ENCODE measurements at regions not wholly inside any gene's neighbourhood (a gene's known extent, or its start where the extent isn't known, plus 50 kb on each side); places are given as distances from the start of the nearest gene placed in this dataset.
A peak's percentile ranks its signal among the peaks of the same experiment; 100 is the strongest.

DNA sequence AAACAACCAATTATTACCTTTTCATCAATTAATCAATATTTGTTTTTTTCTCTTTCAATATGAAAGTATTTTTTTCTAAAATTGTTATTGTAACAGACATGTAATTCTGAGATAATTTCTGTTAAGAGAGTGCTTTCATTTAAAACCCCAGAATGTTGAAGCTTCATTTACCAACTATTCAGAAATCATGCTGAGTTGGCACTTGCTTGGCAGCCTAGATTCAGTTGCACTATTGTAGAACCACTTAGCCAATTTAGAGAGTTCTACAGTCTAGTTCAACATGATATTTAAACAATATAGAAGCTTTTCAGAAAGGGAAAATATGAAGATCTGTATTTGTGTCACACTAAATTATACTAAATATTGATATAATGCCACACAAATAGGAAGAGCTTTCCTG, 56.1 kb upstream of the NKAIN2 start:
- DNase-seq, result no peak

DNA sequence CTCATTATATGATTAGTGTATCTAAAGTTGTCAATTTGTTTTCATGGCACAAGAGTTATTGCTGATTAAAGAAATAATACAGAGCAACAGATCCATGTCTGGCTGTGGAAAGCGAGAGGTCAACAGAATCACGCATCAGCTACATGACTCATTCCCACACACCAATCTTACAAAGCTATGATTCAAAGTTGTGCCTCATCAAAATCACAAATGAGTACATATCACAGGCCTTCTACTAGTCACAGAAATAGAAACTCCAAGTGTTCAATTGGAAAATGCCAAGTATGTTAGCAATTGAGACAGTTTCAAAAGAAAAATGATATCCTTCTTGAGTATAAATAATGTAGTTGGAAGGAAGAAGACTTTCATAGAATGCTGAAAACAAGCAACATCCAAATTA, 57.8 kb upstream of the NKAIN2 start:
- DNase-seq, result no peak

DNA sequence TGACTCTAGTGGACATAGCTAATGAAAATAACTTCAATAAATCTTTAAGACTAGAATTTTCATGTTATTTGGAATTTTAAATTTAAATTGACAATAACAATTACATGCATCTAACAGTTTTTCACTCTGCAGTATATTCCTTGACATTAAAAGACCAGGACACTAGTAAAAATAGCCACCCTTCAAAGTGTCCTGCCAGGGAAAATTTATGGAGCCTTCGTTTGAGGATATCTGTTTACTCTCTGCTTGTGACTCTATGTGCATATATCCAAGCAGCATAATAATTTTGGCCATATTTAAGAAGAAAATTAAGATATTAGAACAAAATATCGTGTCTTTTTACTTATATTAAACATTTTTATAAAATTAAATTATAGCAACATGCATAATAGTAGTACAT, 58.8 kb upstream of the NKAIN2 start:
- no peak for DNase-seq

DNA sequence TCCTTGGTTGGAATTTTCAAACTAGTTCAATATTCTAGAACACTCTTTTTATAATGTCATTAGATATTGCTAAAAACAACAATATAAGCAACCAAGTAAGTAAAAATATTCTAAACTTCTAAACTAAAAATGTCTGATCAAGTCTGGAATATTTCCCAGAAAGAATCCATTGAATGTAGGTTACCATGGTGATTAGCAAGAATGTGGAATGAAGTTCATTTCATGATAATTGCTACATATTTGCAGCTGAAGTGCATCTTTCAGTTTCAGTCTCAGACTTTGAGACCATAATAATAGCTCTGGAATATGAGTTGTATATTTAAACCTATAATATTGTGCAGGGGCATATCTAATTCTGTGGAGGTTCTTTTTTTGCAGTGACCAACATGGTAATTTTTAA, 61.0 kb upstream of the NKAIN2 start:
- DNase-seq, result no peak

DNA sequence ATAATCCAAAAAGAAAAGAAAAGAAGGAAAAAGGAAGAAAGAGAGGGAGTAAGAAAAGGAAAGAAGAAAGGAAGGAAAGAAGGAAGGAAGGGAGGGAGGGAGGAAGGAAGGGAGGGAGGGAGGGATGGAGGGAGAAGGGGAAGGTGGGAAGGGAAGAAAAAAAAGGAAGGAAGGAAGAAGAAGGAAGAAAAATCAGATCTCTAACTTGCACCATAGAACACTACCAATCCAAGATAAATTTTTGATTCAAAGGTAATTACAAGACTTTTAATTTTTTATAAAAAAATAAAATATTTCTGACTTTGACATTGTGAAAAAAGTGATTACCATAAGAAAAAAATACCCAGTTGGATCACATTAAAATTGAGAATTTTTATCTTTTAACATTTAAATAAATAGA, 70.5 kb upstream of the NKAIN2 start:
- no peak for DNase-seq

DNA sequence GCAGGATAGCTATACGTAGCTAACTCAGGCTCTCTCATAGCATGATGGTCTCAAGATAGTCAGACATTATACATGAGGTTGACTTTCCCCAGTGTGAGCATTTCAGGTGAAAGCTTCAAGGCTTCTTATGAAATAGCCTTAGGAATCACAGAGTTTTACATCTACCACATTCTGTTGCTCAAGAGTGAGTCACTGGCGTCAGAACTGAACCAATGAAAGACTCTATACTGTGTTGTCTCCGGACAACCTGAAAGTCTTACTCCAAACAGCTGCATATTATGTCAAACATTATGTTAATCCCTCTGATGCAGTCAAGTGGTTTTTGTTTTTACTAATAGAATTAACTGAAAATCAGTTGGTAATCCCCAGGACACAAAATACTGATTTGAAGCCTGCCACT, 79.8 kb upstream of the TRDN start:
- DNase-seq, result no peak

DNA sequence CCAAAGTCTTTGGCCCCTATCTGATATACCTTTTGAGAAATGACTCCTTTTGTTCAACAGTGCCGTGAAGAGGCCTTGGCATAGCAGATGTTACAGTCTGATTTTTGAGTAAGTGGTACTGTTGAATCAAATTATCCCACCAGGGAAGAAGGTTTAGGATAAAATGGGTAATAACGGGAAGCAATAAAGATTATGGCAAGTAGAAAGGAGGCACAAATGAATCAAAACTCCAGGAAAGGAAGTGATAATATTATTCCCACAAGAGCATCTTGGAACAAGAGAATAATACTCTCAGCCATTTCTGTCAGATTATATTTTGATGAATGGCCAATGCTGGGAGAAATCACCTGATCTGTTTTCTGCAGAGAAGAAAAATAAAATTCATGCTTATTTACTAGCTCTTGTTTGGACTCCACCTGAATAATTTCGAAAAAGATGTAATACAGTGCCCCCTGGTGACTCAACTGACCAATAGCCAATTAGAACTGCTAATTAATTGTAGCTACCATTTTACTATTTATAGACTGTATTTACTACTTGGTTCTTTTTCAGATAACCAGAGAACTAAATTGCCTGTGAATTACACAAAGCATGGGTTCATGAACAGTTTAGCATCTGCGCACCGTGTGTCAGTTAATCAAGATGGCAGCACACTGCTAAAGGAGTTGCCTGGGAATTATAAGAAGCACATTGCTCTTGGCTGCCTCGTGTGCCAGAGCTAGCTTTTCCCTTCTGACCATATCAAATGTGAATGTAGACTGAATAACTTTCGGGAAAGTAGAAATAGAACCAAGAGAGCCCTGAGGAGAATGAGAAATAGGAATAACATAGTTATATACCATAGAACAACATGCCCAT, 78.5 kb upstream of the TRDN start:
- peak; percentile 7 for DNase-seq

DNA sequence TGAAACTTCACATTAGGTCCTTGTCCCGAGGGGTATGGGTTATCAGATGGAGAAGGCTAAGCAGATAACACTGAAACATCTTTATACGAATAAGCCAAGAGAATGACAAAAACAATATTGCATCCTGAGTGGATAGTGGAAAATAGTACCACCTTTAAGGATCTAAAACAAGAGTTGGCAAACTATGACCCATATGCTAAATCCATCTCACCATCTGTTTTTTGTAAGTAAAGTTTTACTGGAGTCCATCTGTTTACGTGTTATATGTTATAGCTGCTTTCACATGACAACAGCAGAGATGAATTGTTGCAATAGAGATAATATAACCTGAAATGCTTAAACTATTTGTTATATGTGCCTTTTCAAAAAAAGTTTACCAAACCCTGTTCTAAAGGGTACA, 76.1 kb upstream of the TRDN start:
- no peak for DNase-seq

DNA sequence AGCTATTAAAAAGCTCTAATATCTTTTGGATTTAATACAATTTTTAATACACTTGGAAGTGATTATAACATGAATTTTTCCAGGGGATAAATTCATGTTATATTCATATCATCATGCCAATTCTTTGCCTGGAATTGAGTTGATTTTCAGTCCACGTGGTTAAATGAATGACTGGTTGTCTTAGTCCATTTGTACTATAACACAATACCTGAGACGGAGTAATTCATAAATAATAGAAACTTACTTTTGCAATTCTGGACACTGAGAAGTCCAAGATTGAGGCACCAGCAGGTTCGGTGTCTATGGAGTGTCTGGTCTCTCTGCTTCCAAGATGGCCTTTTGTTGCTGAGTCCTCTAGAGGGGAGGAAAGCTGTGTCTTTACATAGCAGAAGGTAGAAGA, 66.2 kb upstream of the TRDN start:
- DNase-seq, result no peak

DNA sequence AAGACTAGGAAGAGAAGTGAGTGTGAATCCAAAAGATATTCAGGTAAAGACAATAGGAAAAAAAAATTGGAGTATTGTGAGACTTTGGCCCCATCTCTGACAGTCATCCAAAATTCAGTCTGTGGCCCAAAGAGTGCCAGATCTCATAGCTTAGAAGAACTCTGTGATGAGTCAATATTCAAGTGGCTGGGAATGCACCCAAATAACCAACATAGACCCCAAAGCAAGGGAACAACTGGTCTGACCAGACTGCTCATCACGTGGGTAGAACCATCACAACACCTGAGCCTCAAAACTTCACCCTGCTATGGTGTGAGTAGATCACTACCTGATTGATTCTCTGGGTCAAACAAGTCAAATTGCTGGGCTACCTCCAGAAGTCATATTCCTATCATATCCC, 51.1 kb upstream of the TRDN start:
- no peak for DNase-seq

Data from muscle of arm (tissue), 1 donor.